ENCODE measurements at regions not wholly inside any gene's neighbourhood (a gene's known extent, or its start where the extent isn't known, plus 50 kb on each side); places are given as distances from the start of the nearest gene placed in this dataset.

DNA sequence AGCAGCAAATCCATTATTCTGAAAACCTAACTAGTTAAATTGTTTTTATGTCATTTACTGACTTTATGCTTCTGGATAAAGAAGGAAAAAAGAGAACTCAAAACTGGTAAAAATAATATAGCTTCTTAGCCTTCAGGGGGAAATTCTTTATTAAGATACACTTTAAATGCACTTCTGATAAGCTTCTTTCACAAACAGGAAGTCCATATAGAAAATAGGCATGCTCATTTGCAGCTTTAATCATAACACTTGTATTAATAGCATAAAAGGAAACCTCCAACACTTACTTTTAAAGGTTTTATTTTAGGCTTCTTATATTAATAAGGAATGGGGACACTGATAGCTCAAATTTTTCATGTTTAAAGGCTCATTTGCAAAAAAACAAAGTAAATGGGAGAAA lies 538.0 kb upstream of the SLC35B3 start:
- no peak for TF ChIP-seq ZBTB7A (IDR thresholded peaks at IDR 0.05; ENCODE audit: low read depth)
- TF ChIP-seq, protein P1, sequence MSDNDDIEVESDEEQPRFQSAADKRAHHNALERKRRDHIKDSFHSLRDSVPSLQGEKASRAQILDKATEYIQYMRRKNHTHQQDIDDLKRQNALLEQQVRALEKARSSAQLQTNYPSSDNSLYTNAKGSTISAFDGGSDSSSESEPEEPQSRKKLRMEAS (IDR thresholded peaks at IDR 0.05), result no peak
- no peak for TF ChIP-seq EGR1 (IDR thresholded peaks at IDR 0.05)
- no peak for TF ChIP-seq TEAD4 (IDR thresholded peaks at IDR 0.05)
- no peak for TF ChIP-seq RAD21 (IDR thresholded peaks at IDR 0.05; ENCODE audit: low read depth)
- no peak for TF ChIP-seq TAF1 (IDR thresholded peaks at IDR 0.05; ENCODE audit: low read depth)
- no peak for TF ChIP-seq CREB1 (IDR thresholded peaks at IDR 0.05; ENCODE audit: low read depth)
- TF ChIP-seq YY1 (IDR thresholded peaks at IDR 0.05; ENCODE audit: low read depth), result no peak
- TF ChIP-seq EP300 (IDR thresholded peaks at IDR 0.05; ENCODE audit: borderline replicate concordance), result no peak
- TF ChIP-seq TCF12 (IDR thresholded peaks at IDR 0.05; ENCODE audit: low read depth), result no peak
- TF ChIP-seq NFIC (IDR thresholded peaks at IDR 0.05), result no peak

DNA sequence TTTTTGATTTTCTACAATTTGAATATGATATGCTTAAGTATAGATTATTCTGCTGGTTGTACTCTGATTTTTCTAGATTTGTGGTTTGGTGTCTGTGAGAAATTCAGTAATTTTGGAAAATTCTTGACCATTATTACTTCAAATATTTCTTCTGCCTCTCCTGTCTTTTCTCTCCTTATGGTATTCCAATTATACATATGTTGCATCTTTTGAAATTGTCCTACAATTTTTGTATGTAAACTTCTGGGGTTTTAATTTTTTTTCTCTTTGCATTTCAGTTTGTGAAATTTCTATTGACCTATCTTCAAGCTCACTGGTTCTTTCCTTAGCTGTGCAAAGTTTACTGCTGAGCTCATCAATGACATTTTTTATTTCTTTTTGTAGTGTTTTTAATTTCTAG lies 534.4 kb upstream of the SLC35B3 start:
- TF ChIP-seq, protein P2, sequence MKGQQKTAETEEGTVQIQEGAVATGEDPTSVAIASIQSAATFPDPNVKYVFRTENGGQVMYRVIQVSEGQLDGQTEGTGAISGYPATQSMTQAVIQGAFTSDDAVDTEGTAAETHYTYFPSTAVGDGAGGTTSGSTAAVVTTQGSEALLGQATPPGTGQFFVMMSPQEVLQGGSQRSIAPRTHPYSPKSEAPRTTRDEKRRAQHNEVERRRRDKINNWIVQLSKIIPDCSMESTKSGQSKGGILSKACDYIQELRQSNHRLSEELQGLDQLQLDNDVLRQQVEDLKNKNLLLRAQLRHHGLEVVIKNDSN (IDR thresholded peaks at IDR 0.05), result no peak
- no peak for TF ChIP-seq EGR1 (IDR thresholded peaks at IDR 0.05)
- no peak for TF ChIP-seq CREB1 (IDR thresholded peaks at IDR 0.05; ENCODE audit: low read depth)
- TF ChIP-seq CEBPB (IDR thresholded peaks at IDR 0.05), result no peak
- no peak for TF ChIP-seq YY1 (IDR thresholded peaks at IDR 0.05; ENCODE audit: low read depth)
- no peak for TF ChIP-seq ZBTB7A (IDR thresholded peaks at IDR 0.05; ENCODE audit: low read depth)
- no peak for TF ChIP-seq FOXM1 (IDR thresholded peaks at IDR 0.05; ENCODE audit: borderline replicate concordance, low read depth)
- TF ChIP-seq TCF12 (IDR thresholded peaks at IDR 0.05; ENCODE audit: low read depth), result no peak
- TF ChIP-seq TEAD4 (IDR thresholded peaks at IDR 0.05), result no peak
- TF ChIP-seq NFIC (IDR thresholded peaks at IDR 0.05), result no peak
- no peak for TF ChIP-seq REST (IDR thresholded peaks at IDR 0.05; ENCODE audit: low read depth)
- no peak for TF ChIP-seq TAF1 (IDR thresholded peaks at IDR 0.05; ENCODE audit: low read depth)
- TF ChIP-seq, protein P1 (IDR thresholded peaks at IDR 0.05), result no peak

DNA sequence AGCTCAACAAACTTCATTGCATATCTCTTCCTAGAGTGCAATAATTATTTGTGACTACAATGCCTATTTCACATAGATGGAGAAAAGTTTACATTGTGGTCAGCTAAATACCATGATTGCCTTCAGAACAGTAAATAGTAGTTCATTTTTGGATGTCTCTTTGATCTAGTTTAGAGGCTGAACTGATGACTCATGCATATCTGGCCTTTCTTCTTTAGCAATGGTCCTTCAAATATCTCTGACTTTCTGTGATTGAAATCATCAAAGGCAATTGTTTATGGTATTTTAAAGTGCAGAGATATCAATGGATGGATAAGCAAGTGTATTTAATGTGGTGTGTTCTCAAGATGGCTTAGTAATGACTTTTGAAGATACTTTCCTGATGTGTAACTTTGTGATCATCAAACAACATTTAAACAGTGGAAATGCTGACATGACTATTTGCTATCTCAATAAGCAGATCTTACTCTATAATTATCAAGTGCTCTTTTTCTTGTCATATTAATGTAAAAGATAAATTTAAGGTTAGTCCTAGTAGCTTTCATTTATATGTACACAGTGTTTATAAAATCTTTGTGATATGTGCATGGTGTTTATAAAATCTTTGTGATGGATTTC lies 523.7 kb upstream of the SLC35B3 start:
- TF ChIP-seq, protein P2 (IDR thresholded peaks at IDR 0.05), result no peak
- no peak for TF ChIP-seq EP300 (IDR thresholded peaks at IDR 0.05; ENCODE audit: borderline replicate concordance)
- no peak for TF ChIP-seq CREB1 (IDR thresholded peaks at IDR 0.05; ENCODE audit: low read depth)
- no peak for TF ChIP-seq NFIC (IDR thresholded peaks at IDR 0.05)
- TF ChIP-seq TCF12 (IDR thresholded peaks at IDR 0.05; ENCODE audit: low read depth), result no peak
- no peak for TF ChIP-seq EGR1 (IDR thresholded peaks at IDR 0.05)
- no peak for TF ChIP-seq TAF1 (IDR thresholded peaks at IDR 0.05; ENCODE audit: low read depth)
- TF ChIP-seq REST (IDR thresholded peaks at IDR 0.05; ENCODE audit: low read depth), result no peak
- TF ChIP-seq, protein P1 (IDR thresholded peaks at IDR 0.05), result no peak
- TF ChIP-seq YY1 (IDR thresholded peaks at IDR 0.05; ENCODE audit: low read depth), result no peak
- no peak for TF ChIP-seq CEBPB (IDR thresholded peaks at IDR 0.05)
- TF ChIP-seq ZBTB7A (IDR thresholded peaks at IDR 0.05; ENCODE audit: low read depth), result no peak
- no peak for TF ChIP-seq TEAD4 (IDR thresholded peaks at IDR 0.05)
- no peak for TF ChIP-seq RAD21 (IDR thresholded peaks at IDR 0.05; ENCODE audit: low read depth)
- TF ChIP-seq FOXM1 (IDR thresholded peaks at IDR 0.05; ENCODE audit: borderline replicate concordance, low read depth), result no peak

GRCh38 chr6:8953310-8953709 lies 518.0 kb upstream of the SLC35B3 start:
- no peak for TF ChIP-seq CREB1 (IDR thresholded peaks at IDR 0.05; ENCODE audit: low read depth)
- no peak for TF ChIP-seq YY1 (IDR thresholded peaks at IDR 0.05; ENCODE audit: low read depth)
- no peak for TF ChIP-seq TEAD4 (IDR thresholded peaks at IDR 0.05)
- TF ChIP-seq TCF12 (IDR thresholded peaks at IDR 0.05; ENCODE audit: low read depth), result no peak
- no peak for TF ChIP-seq EP300 (IDR thresholded peaks at IDR 0.05; ENCODE audit: borderline replicate concordance)
- TF ChIP-seq CEBPB (IDR thresholded peaks at IDR 0.05), result no peak
- TF ChIP-seq FOXM1 (IDR thresholded peaks at IDR 0.05; ENCODE audit: borderline replicate concordance, low read depth), result no peak
- TF ChIP-seq REST (IDR thresholded peaks at IDR 0.05; ENCODE audit: low read depth), result no peak
- TF ChIP-seq EGR1 (IDR thresholded peaks at IDR 0.05), result no peak
- no peak for TF ChIP-seq RAD21 (IDR thresholded peaks at IDR 0.05; ENCODE audit: low read depth)
- TF ChIP-seq, protein P1 (IDR thresholded peaks at IDR 0.05), result no peak
- TF ChIP-seq ZBTB7A (IDR thresholded peaks at IDR 0.05; ENCODE audit: low read depth), result no peak
- TF ChIP-seq NFIC (IDR thresholded peaks at IDR 0.05), result no peak
- no peak for TF ChIP-seq TAF1 (IDR thresholded peaks at IDR 0.05; ENCODE audit: low read depth)
- TF ChIP-seq, protein P2 (IDR thresholded peaks at IDR 0.05), result no peak

Data from Ishikawa (cell line).